ENCODE measurements at regions not wholly inside any gene's neighbourhood (a gene's known extent, or its start where the extent isn't known, plus 50 kb on each side); places are given as distances from the start of the nearest gene placed in this dataset.

DNA sequence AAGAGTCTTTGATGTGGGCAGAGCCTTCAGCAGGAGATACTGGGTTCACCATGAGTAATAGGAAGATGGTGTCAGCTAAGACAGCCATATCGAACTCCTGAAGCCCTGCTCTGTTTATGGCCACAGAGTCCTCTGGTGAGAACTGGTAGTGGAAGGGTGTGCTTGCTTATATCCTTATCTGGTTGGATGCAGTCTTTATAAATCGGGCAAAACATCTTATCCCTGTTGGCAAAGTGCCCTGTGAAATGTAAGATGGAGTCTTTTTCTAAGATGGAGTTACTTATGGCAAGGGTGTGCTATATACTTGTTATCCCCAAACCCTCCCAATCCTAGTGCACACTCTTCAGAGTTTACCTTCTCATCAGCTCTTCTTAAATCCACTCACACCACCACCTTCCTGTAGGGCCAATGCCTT is 190.8 kb upstream of the PARD3B start:
- TF ChIP-seq, protein P1, sequence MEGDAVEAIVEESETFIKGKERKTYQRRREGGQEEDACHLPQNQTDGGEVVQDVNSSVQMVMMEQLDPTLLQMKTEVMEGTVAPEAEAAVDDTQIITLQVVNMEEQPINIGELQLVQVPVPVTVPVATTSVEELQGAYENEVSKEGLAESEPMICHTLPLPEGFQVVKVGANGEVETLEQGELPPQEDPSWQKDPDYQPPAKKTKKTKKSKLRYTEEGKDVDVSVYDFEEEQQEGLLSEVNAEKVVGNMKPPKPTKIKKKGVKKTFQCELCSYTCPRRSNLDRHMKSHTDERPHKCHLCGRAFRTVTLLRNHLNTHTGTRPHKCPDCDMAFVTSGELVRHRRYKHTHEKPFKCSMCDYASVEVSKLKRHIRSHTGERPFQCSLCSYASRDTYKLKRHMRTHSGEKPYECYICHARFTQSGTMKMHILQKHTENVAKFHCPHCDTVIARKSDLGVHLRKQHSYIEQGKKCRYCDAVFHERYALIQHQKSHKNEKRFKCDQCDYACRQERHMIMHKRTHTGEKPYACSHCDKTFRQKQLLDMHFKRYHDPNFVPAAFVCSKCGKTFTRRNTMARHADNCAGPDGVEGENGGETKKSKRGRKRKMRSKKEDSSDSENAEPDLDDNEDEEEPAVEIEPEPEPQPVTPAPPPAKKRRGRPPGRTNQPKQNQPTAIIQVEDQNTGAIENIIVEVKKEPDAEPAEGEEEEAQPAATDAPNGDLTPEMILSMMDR (conservative IDR thresholded peaks at IDR 0.05; ENCODE audit: low read depth, low read length) = no peak
- DNase-seq (ENCODE audit: low read depth) = no peak

DNA sequence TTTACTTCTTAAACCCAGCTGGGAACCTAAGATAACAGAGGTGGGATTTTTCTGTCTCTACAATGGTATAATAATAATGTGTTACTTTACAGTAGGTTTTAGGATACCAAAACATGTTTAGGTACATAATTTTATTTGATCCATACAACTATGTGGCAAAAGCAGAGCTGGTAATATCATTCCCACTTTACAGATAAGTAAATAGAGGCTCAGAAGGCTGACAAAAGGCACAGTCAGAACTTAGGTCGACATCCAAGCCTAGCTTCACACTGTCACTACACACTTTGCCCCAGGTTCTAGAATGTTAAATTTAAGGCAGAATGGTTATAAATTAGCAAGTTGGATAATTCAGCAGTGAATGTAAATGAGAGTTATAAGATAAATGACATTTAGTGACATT is 189.6 kb upstream of the PARD3B start:
- H3K4me3 ChIP-seq (ENCODE audit: low read length) = no peak overlapping the region
- TF ChIP-seq, protein P1 (conservative IDR thresholded peaks at IDR 0.05; ENCODE audit: low read depth, low read length) = no peak
- DNase-seq (ENCODE audit: low read depth) = no peak

More for the DNA sequence above, 190.8 kb upstream of the PARD3B start:
- H3K4me3 ChIP-seq (ENCODE audit: low read length) = no peak overlapping the region

DNA sequence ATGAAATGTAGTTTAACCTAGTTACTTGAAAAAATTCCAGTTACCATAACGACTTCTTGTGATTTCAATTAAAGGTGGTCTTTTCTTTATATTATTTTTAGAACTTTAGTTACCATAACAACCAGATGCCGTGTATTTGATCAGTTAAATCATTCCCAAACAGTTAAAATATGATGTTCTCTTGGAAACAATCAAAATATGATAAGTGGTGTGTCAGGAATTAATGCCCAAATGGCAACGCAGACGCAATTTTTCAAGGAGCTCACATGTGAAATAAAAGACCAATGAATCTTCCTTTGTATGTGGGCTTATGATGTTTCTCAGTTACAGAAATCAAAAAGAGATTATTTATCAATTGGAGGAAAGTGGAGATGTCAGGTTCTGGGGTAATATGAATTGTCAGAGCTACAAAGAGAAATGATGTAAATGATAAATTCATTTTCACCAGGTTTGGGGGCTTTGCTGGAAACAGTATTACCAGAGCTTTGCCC is 189.1 kb upstream of the PARD3B start:
- H3K4me3 ChIP-seq (ENCODE audit: low read length) = no peak overlapping the region
- no peak for DNase-seq (ENCODE audit: low read depth)
- TF ChIP-seq, protein P1 (conservative IDR thresholded peaks at IDR 0.05; ENCODE audit: low read depth, low read length) = no peak

DNA sequence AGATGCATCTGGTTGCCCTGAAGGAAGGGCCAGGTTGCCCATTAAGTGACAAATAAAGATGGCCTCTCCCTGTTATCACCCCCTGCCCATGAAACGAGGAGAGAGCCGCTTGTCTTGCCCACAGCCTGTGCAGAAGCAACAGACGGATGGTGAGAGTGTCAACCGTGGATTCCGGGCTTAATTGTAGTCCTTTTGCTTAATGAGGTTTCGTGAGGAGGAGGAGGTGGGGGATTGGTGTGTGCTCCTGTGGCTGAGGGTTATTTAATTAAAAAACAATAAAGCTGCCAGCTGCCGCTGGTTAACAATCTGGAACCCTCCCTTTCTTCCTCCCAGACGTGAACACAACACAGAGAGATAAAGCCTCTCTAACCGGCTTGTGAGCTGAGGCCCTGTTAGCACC is 188.0 kb upstream of the PARD3B start:
- TF ChIP-seq, protein P1 (conservative IDR thresholded peaks at IDR 0.05; ENCODE audit: low read depth, low read length) = no peak
- no peak for DNase-seq (ENCODE audit: low read depth)
- no peak overlapping the region for H3K4me3 ChIP-seq (ENCODE audit: low read length)

DNA sequence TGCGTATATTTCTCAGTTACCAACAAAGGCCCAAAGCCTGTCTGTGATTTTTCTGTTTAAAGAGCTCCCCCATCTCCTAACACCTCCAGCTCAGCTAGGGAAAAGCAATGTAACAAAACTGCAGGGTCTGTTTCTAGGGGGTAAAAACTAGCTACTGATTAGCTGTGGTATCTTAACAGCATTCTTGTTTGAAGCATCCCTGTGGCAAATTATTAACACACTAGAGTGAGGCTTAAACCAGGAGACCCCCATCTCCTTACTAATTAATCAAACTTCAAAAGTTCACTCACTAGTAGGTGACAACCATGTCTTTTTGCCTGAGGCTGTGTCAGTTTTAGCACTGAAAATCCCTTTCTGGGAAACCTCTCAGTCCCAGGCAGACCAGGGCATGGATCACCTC is 186.2 kb upstream of the PARD3B start:
- DNase-seq (ENCODE audit: low read depth) = no peak
- TF ChIP-seq, protein P1 (conservative IDR thresholded peaks at IDR 0.05; ENCODE audit: low read depth, low read length) = no peak
- no peak overlapping the region for H3K4me3 ChIP-seq (ENCODE audit: low read length)

DNA sequence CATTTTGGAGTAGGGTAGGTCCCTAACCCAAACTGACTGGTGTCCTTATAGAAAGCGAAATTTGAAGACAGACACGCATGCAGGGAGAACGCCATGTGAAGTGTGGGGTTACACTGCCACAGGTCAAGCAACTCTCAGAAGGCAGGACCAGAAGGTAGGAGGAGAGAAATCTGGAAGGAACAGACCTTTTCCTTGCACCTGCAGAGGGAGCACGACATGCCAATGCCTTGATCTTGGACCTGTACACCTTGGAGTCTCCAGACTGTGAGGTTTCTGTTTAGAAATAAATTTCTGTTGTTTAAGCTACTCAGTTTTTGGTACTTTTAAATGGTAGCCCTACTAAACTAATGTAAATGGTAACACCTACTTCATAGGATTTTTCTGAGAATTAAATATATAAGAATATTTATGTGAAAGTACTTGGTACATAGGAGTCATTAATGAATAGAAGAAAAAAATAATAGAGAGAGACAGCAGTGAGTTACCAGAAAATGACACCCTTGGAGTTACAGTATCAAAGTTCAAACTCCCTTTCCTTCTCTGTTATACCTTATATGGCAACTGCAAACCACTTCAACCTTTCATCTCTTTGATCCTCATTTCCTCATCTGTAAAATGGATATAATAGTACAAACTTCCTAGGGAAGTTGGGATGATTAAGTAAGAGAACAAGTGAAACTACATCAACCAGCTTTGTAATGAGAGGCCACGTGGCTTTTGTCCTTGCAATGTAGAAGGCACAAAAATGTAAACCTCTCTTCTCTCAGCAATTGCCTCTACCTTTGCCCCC is 184.9 kb upstream of the PARD3B start:
- TF ChIP-seq, protein P1 (conservative IDR thresholded peaks at IDR 0.05; ENCODE audit: low read depth, low read length) = no peak
- H3K4me3 ChIP-seq (ENCODE audit: low read length) = no peak overlapping the region
- DNase-seq (ENCODE audit: low read depth) = no peak

DNA sequence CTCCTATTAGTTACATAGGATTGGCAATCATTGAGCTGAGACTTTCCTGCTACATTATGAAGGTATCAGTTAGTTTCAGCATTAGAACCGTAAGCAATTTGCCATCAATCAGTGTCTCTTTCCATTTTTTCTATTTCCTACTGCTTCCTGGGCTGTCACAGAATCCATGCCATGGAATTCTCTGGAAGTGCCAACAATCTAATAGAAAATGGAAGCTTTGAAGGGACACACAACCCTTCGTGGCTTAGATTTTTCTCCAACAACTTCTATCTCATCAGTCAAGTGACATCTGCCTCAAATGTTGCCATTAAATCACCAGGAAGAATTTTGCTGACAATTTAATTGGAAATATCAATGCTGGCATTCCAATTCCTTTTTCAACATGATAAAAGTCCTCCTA is 183.5 kb upstream of the PARD3B start:
- DNase-seq (ENCODE audit: low read depth) = no peak
- H3K4me3 ChIP-seq (ENCODE audit: low read length) = no peak overlapping the region
- TF ChIP-seq, protein P1 (conservative IDR thresholded peaks at IDR 0.05; ENCODE audit: low read depth, low read length) = no peak

Data from retinal pigment epithelial cell (primary cell).